Hippocampal formation (tissue), 2 donors: ENCODE measurements at regions not wholly inside any gene's neighbourhood (a gene's known extent, or its start where the extent isn't known, plus 50 kb on each side); places are given as distances from the start of the nearest gene placed in this dataset.
"Not testable (repeated sequence)": the region's sequence is repeated elsewhere in the genome, so short reads cannot be mapped to it uniquely, and the experiment has no call there.

Source experiments
- DNase-seq, 2 donors: peaks; one replicate each; lab custom pipeline; 2025; lab: John Stamatoyannopoulos, UW

DNA sequence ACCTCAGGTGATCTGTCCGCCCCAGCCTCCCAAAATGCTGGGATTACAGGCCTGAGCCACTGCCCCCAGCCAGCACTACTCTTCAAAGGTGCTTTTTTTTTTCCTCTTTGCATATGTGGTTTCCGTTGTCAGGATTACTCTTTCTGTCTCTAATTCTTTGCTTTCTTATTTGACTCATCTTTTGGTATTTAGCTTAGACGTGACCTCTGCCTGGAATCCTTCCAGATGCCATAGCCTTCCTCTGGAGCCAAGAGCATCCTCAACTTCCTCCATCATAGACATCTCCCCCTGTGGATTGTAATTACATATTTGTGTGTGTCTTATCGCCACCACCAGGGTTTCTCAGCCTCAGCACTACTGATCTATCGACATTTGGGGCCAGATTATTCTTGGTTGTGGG is 84.4 kb upstream of the XYLT1 start:
- DNase-seq = no peak

- DNase-seq = no peak
Observed at GRCh38 chr16:17552351-17552750, 81.6 kb upstream of the XYLT1 start.

GRCh38 chr16:17551682-17552081 is 80.9 kb upstream of the XYLT1 start:
- not testable (repeated sequence) for DNase-seq

DNA sequence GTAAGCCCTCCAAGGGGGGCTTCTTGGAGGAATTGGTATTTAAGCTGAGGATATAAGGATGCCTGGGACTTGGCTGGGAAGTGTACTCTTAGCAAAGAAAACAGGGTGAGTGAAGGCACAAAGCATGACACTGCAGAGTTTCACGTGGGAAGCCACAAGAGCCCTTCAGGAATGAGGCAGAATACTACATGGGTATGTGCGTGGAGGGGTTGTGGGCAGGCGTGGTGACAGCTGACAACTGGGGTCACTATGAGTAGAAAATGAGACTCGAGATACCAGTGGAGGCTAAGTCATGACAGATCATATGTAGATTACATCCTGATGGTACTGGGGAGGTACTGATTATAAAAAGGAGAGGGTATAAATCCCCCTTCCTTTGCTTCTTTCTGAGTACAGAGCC is 78.1 kb upstream of the XYLT1 start:
- DNase-seq = no peak

GRCh38 chr16:17544785-17545184 is 74.0 kb upstream of the XYLT1 start:
- no peak for DNase-seq

- no peak for DNase-seq
Observed at GRCh38 chr16:17544304-17544703, 73.5 kb upstream of the XYLT1 start.

GRCh38 chr16:17543073-17543472 is 72.3 kb upstream of the XYLT1 start:
- no peak for DNase-seq

DNA sequence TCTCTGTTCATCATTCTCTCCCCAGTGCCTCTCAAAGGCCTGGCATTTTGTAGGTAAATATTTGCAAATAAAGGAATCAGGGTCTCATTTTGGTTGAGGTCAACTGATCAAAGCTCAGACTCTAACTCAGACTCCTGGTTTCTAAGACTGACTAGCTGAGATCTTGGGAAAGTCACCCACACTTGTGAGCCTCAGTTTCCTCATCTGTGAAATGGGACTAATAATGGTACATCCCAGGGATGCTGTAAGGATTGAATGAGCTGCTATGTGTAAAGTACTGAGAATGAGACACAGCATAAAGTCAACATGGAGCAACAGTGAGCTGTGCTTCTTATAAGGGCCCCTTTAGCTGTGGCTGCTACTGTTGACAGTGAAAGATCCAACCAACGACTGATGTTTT is 70.6 kb upstream of the XYLT1 start:
- DNase-seq = no peak

- DNase-seq = no peak
Observed at GRCh38 chr16:17538927-17539326, 68.2 kb upstream of the XYLT1 start.

- DNase-seq = no peak
Observed at GRCh38 chr16:17532338-17532995, 61.7 kb upstream of the XYLT1 start.

- no peak for DNase-seq
Observed at GRCh38 chr16:17529982-17530760, 59.4 kb upstream of the XYLT1 start.

DNA sequence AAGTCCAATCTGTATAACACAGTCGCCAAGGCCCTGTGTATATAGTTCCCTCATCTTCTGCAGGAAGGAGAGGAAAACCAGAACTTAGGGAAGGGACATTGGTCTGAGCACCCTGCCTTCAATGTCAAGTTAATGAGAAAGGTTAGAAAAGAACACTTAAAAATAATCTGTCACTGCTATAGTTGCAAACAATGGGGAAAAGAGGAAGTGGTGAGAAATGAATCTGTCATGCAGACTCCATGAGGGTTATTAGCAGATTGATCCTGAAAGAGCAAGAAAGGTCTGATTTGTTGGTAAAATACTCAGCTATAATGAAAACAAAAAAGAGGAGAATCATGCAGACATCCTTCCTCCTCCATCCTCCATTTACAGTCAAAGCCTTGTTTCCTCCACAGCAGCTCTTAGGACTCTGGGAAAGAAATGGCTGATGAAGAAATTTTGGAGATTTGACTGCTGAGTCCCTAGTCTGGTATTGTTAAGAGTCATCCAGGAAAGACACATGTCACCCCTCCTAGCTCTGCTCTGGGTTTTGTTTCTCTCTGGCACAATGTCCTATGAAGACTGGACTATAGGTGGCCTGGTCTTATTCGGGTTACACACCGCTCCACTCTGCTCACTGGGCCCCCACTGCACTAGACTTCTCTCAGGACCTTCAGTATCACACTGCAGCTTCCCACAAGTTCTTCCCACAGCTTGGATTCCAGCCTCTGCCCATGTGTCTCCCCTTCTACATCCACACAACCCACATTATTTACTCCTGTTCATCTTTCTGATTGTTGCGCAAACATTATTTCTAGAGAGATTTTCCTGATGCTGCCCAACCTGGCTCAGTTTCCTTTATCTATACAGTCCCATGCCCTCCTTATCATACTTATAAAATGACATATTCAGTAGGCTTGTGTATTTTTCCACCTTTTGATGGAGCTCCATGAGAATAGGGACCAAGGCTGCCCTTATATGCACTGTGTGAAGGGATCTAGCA is 56.5 kb upstream of the XYLT1 start:
- no peak for DNase-seq

DNA sequence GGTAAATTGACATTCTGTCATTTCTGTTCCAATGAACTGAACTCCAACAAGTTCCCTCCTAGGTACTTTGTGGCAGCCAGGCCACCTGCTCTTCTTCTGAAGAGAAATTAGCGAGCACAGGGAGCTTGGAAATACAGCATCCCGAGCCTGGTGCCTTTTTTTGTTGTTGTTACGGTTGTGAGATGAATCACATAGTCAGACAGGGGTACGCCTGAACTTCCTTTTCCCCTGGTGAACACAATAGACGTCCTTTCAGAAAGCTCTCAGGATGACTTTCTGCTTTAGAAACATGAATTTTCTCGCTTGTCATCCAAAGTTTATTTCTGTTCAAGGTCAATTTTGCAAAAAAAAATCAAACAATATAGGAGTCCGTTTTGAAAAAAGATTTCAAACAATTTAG is 53.9 kb upstream of the XYLT1 start:
- no peak for DNase-seq

GRCh38 chr16:17520561-17520960 is 49.8 kb upstream of the XYLT1 start:
- no peak for DNase-seq
